Mesenteric fat pad (tissue), 1 donor: ENCODE measurements at regions not wholly inside any gene's neighbourhood (a gene's known extent, or its start where the extent isn't known, plus 50 kb on each side); places are given as distances from the start of the nearest gene placed in this dataset.

Experiments used
- DNase-seq: peaks from one replicate; pipeline ENCODE4 v3.0.0-alpha.2; 2020; ENCODE audit warnings: low spot score
- donor health status: DM: yes; HTN: yes; CAD: no.

DNA sequence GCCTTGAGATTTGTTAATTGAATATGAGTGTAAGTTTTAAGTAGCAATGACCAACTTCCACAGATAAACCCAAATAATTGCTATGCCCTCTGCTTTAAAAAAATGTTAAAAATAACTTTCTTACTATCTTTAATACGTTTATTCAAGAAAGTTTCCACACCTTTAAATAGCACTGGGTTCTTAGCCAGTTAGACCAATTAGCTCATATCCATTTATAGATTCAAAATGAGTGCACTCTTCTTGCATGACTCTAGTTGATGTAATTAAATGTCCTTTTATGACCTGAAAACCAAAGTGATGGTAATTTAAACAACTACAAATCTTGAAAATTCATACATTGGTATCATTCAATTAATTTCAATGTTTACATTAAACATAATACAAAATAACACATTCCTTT lies 50.8 kb upstream of the CACNA2D1 start:
- no peak for DNase-seq
